ENCODE measurements at regions not wholly inside any gene's neighbourhood (a gene's known extent, or its start where the extent isn't known, plus 50 kb on each side); places are given as distances from the start of the nearest gene placed in this dataset.

GRCh38 chr4:98722000-98722399 lies 63.6 kb upstream of the TSPAN5 start:
- TF ChIP-seq CTCF (IDR thresholded peaks at IDR 0.05) (no peak), POLR2AphosphoS5 (IDR thresholded peaks at IDR 0.05; ENCODE audit: low read depth, low read length) (no peak), REST (IDR thresholded peaks at IDR 0.05; ENCODE audit: insufficient read depth in 1 of 2, low read depth in 2 of 2, low read length in 1 of 2) (no peak)

All from Panc1 (cell line).